ENCODE measurements at regions not wholly inside any gene's neighbourhood (a gene's known extent, or its start where the extent isn't known, plus 50 kb on each side); places are given as distances from the start of the nearest gene placed in this dataset.
"Not testable (repeated sequence)": the region's sequence is repeated elsewhere in the genome, so short reads cannot be mapped to it uniquely, and the experiment has no call there.

- H3K4me1 ChIP-seq: no peaks in the 10 kb centered on the region
- H3K27ac ChIP-seq: no peak overlapping the region
- intact Hi-C loops (cut with DNase I; ENCODE audit: low total_unique reads): no loop called here
- 43 to 69% (median 54%) methylated on average over 2 of the region's 2 CpGs for WGBS, 5 donors
- no peak overlapping the region for H3K4me3 ChIP-seq
- no peaks in the 10 kb centered on the region for H3K27me3 ChIP-seq
- H3K9me3 ChIP-seq: peaks cover 0 to 6% (median 0%) of the 10 kb centered on the region in 4 donors
- TF ChIP-seq POLR2AphosphoS5 (IDR thresholded peaks at IDR 0.05) (no peak), POLR2A (IDR thresholded peaks at IDR 0.05) (no peak), CTCF (IDR thresholded peaks at IDR 0.05) (no peak), EP300 (IDR thresholded peaks at IDR 0.05) (no peak)
- no peaks in the 10 kb centered on the region for H3K36me3 ChIP-seq
- peak in 1 of 2 donors; percentile 13 for DNase-seq
Measured at GRCh38 chr6:79808921-79809320, 138.4 kb downstream of the ELOVL4 start.

GRCh38 chr6:79806661-79807060 is 140.7 kb downstream of the ELOVL4 start:
- H3K27me3 ChIP-seq; H3K27ac ChIP-seq; H3K36me3 ChIP-seq; H3K4me1 ChIP-seq; intact Hi-C loops (cut with DNase I; ENCODE audit: low total_unique reads); H3K9me3 ChIP-seq; DNase-seq; H3K4me3 ChIP-seq: not testable (repeated sequence)
- 87 to 92% (median 90%) methylated on average over 5 of the region's 5 CpGs for WGBS, 5 donors

GRCh38 chr6:79804732-79805131 is 142.6 kb downstream of the ELOVL4 start:
- DNase-seq: no peak
- intact Hi-C loops (cut with DNase I; ENCODE audit: low total_unique reads): no loop called here

GRCh38 chr6:79803917-79804316 is 143.4 kb downstream of the ELOVL4 start:
- no peak for DNase-seq
- intact Hi-C loops (cut with DNase I; ENCODE audit: low total_unique reads): no loop called here
- Histone ChIP-seq H3K9me3 (peaks cover 0 to 6% (median 0%) of the 10 kb centered on the region in 4 donors), H3K4me1 (no peaks in the 10 kb centered on the region), H3K27ac (no peak overlapping the region), H3K36me3 (no peaks in the 10 kb centered on the region), H3K27me3 (no peaks in the 10 kb centered on the region), H3K4me3 (no peak overlapping the region)
- no peak for TF ChIP-seq POLR2A (IDR thresholded peaks at IDR 0.05)

More at GRCh38 chr6:79804732-79805131, 142.6 kb downstream of the ELOVL4 start:
- Histone ChIP-seq H3K9me3 (peaks cover 0 to 6% (median 0%) of the 10 kb centered on the region in 4 donors), H3K36me3 (no peaks in the 10 kb centered on the region), H3K4me3 (no peak overlapping the region), H3K27me3 (no peaks in the 10 kb centered on the region), H3K4me1 (no peaks in the 10 kb centered on the region), H3K27ac (no peak overlapping the region)
- TF ChIP-seq POLR2AphosphoS5 (IDR thresholded peaks at IDR 0.05): no peak
- no peak for TF ChIP-seq CTCF (IDR thresholded peaks at IDR 0.05)
- TF ChIP-seq EP300 (IDR thresholded peaks at IDR 0.05): no peak
- TF ChIP-seq POLR2A (IDR thresholded peaks at IDR 0.05): no peak
- WGBS, 5 donors: 75 to 90% (median 80%) methylated on average over 3 of the region's 3 CpGs

- TF ChIP-seq POLR2AphosphoS5 (IDR thresholded peaks at IDR 0.05) (no peak), EP300 (IDR thresholded peaks at IDR 0.05) (no peak), POLR2A (IDR thresholded peaks at IDR 0.05) (no peak), CTCF (IDR thresholded peaks at IDR 0.05) (no peak)
- 44 to 72% (median 55%) methylated on average over 4 to 5 of the region's 5 CpGs for WGBS, 5 donors
- no peak overlapping the region for H3K27ac ChIP-seq
- no peak for DNase-seq
- H3K36me3 ChIP-seq: no peaks in the 10 kb centered on the region
- H3K4me1 ChIP-seq: no peaks in the 10 kb centered on the region
- H3K27me3 ChIP-seq: no peaks in the 10 kb centered on the region
- H3K4me3 ChIP-seq: no peak overlapping the region
- intact Hi-C loops (cut with DNase I; ENCODE audit: low total_unique reads): no loop called here
- H3K9me3 ChIP-seq: peaks cover 0 to 6% (median 0%) of the 10 kb centered on the region in 4 donors
Measured at GRCh38 chr6:79802657-79803300, 144.6 kb downstream of the ELOVL4 start.

Measured in stomach (tissue), 8 donors.